GM23248 (cell line): ENCODE measurements at regions not wholly inside any gene's neighbourhood (a gene's known extent, or its start where the extent isn't known, plus 50 kb on each side); places are given as distances from the start of the nearest gene placed in this dataset.

ENCODE experiments used
- DNase-seq: peaks from one replicate; pipeline ENCODE4 v3.0.0-alpha.2; 2015
- H2AFZ ChIP-seq: fragments of 200-600 bp; sonication (generic); 2 replicates; pipeline ENCODE4 v1.6.1; 2016; ENCODE audit warnings: antibody characterized with exemption
- H3F3A ChIP-seq: fragments of 200-600 bp; sonication (generic); 2 replicates; pipeline ENCODE4 v1.6.1; 2016; ENCODE audit warnings: mild to moderate bottlenecking, antibody characterized with exemption, mixed run types; ENCODE audit not compliant: insufficient read depth
- H3K27ac ChIP-seq: fragments of 200-600 bp; sonication (generic); 2 replicates; pipeline ENCODE4 v1.5.1; 2016; ENCODE audit warnings: mild to moderate bottlenecking
- H3K27me3 ChIP-seq: fragments of 200-600 bp; sonication (generic); replicated peaks from 2 replicates; pipeline ENCODE4 v1.6.1; 2016; ENCODE audit warnings: mild to moderate bottlenecking; ENCODE audit not compliant: insufficient read depth
- H3K36me3 ChIP-seq: fragments of 200-600 bp; sonication (generic); 2 replicates; pipeline ENCODE4 v1.6.1; 2016; ENCODE audit warnings: low read depth, mild to moderate bottlenecking
- H3K4me1 ChIP-seq: fragments of 200-600 bp; sonication (generic); 2 replicates; pipeline ENCODE4 v1.6.1; 2016; ENCODE audit warnings: mild to moderate bottlenecking; ENCODE audit not compliant: insufficient read depth
- H3K4me2 ChIP-seq: fragments of 200-600 bp; sonication (generic); one replicate; pipeline ENCODE4 v1.6.1; 2016; ENCODE audit warnings: mild to moderate bottlenecking; ENCODE audit not compliant: unreplicated experiment
- H3K4me3 ChIP-seq: fragments of 200-600 bp; sonication (generic); 2 replicates; pipeline ENCODE4 v1.5.1; 2016; ENCODE audit warnings: mild to moderate bottlenecking
- H3K79me2 ChIP-seq: fragments of 200-600 bp; sonication (generic); 2 replicates; pipeline ENCODE4 v1.6.1; 2016; ENCODE audit warnings: mild to moderate bottlenecking; ENCODE audit not compliant: insufficient read depth
- H3K9ac ChIP-seq: fragments of 200-600 bp; sonication (generic); 2 replicates; pipeline ENCODE4 v1.6.1; 2016; ENCODE audit warnings: mild to moderate bottlenecking
- H3K9me2 ChIP-seq: fragments of 200-600 bp; sonication (generic); 2 replicates; pipeline ENCODE4 v1.6.1; 2016; ENCODE audit warnings: mixed run types, mild to moderate bottlenecking, moderate library complexity; ENCODE audit not compliant: insufficient read depth
- H3K9me3 ChIP-seq: fragments of 200-600 bp; sonication (generic); one replicate; pipeline ENCODE4 v1.6.1; 2017; ENCODE audit warnings: low read depth
- H4K20me1 ChIP-seq: fragments of 200-600 bp; sonication (generic); 2 replicates; pipeline ENCODE4 v1.6.0; 2016; ENCODE audit not compliant: insufficient read depth
- EZH2 ChIP-seq: fragments of 200-600 bp; sonication (generic); IDR thresholded peaks from 2 replicates; pipeline ENCODE4 v1.6.1; 2018; ENCODE audit warnings: antibody characterized with exemption, mild to moderate bottlenecking; ENCODE audit not compliant: insufficient read depth, poor library complexity, severe bottlenecking
- EZH2phosphoT487 ChIP-seq: fragments of 200-600 bp; sonication (generic); IDR thresholded peaks from 2 replicates; pipeline ENCODE4 v1.6.1; 2018; ENCODE audit warnings: antibody characterized with exemption, moderate library complexity, mild to moderate bottlenecking, low read depth; ENCODE audit not compliant: insufficient read depth
- WGBS, 2 experiments: methylation state at CpG; one replicate each; pipeline ENCODE4 v1.1.6; 2015 to 2017; ENCODE audit warnings: low lambda C conversion rate in 2 of 2, low coverage in 1 of 2; ENCODE audit errors: missing lambda C conversion rate in 2 of 2; 5-methylcytosine and 5-hydroxymethylcytosine counted together
- in situ Hi-C: fragments of 300-500 bp; cut with MboI; formaldehyde crosslinking; loops from 2 replicates; pipeline ENCODE4 v1.15.0; 2020

DNA sequence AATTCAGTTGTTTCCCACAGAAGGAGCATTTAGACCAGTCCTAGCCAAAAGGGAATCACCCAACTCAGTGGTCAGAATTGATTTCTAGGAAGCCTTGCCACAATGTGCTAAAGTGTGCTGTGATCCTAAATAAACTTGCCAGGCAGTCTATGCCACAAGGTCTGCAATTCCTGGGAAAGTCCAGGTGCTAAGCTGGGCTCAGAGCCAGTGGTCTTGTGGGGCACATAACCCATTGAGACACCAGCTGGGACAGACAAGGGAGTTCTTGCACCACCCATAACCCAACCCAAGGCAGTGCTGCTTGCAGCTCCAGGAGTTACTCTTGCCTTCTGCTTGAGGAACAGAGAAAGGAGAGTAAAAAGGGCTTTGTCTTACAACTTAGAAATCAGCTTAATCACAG is 489.5 kb upstream of the SPRY2 start:
- H3K9me2 ChIP-seq, result no peaks in the 10 kb centered on the region
- H3K79me2 ChIP-seq, result no peaks in the 10 kb centered on the region
- no peaks in the 10 kb centered on the region for H3K9me3 ChIP-seq
- no peaks in the 10 kb centered on the region for H3K27me3 ChIP-seq
- TF ChIP-seq EZH2 (no peak), EZH2phosphoT487 (no peak)
- H3K4me3 ChIP-seq, result no peak overlapping the region
- no peak overlapping the region for H3K4me2 ChIP-seq
- H3K36me3 ChIP-seq, result no peaks in the 10 kb centered on the region
- H3K27ac ChIP-seq, result no peak overlapping the region
- H3K4me1 ChIP-seq, result no peaks in the 10 kb centered on the region
- in situ Hi-C loops, result no loop called here
- no peaks in the 10 kb centered on the region for H3F3A ChIP-seq
- no peak overlapping the region for H3K9ac ChIP-seq
- H2AFZ ChIP-seq, result no peak overlapping the region
- no peaks in the 10 kb centered on the region for H4K20me1 ChIP-seq
- DNase-seq, result no peak

DNA sequence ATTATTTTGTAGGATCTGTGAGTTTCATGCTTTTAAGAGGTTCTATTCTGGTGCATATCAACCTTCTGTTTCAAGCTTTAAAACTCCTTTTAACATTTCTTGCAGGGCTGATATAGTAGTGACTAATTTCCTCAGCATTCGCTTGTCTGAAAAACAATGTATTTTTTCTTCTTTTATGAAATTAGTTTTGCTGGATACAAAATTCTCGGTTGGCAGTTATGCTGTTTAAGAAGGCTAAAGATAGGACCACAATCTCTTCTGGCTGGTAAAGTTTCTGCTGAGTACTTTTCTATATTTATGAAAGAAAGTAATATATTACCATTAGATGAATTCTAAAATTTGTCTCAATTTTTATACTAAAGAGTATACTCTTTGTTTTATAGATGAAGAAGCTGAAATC is 487.8 kb upstream of the SPRY2 start:
- whole genome bisulfite sequencing, 2 experiments, result 33 to 37% methylated on average over 2 of the region's 2 CpGs
- Histone ChIP-seq H3K9me3 (no peaks in the 10 kb centered on the region), H2AFZ (no peak overlapping the region), H3K27ac (no peak overlapping the region), H3K9me2 (no peaks in the 10 kb centered on the region), H3K4me3 (no peak overlapping the region), H3K9ac (no peak overlapping the region), H4K20me1 (no peaks in the 10 kb centered on the region), H3K4me1 (no peaks in the 10 kb centered on the region), H3K79me2 (no peaks in the 10 kb centered on the region), H3K4me2 (no peak overlapping the region), H3F3A (no peaks in the 10 kb centered on the region), H3K27me3 (no peaks in the 10 kb centered on the region), H3K36me3 (no peaks in the 10 kb centered on the region)
- in situ Hi-C loops, result no loop called here
- no peak for DNase-seq
- TF ChIP-seq EZH2, result no peak
- TF ChIP-seq EZH2phosphoT487, result no peak

DNA sequence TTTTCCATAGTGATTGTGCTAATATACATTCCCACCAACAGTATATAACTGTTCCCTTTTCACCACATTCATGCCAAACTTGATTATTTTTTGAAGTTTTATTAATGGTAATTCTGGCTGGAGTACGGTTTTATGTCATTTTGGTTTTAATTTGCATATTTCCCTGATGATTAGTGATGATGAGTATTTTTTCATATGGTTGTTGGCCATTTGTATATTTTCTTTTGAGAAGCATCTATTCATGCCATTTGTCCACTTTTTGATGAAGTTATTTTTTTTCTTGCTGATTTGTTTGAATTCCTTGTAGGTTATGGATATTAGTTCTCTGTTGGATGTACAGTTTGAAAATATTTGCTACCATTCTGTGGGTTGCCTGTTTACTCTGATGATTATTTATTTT is 484.4 kb upstream of the SPRY2 start:
- no peak overlapping the region for H3K4me3 ChIP-seq
- no peak overlapping the region for H3K9ac ChIP-seq
- TF ChIP-seq EZH2 (no peak), EZH2phosphoT487 (no peak)
- H4K20me1 ChIP-seq, result no peaks in the 10 kb centered on the region
- H2AFZ ChIP-seq, result no peak overlapping the region
- H3F3A ChIP-seq, result no peaks in the 10 kb centered on the region
- no peak overlapping the region for H3K27ac ChIP-seq
- no peaks in the 10 kb centered on the region for H3K36me3 ChIP-seq
- H3K9me2 ChIP-seq, result no peaks in the 10 kb centered on the region
- in situ Hi-C loops, result no loop called here
- no peaks in the 10 kb centered on the region for H3K4me1 ChIP-seq
- DNase-seq, result no peak
- no peaks in the 10 kb centered on the region for H3K79me2 ChIP-seq
- no peaks in the 10 kb centered on the region for H3K9me3 ChIP-seq
- no peaks in the 10 kb centered on the region for H3K27me3 ChIP-seq
- 5 to 16% methylated on average over 1 of the region's 1 CpG for WGBS, 2 experiments
- no peak overlapping the region for H3K4me2 ChIP-seq

DNA sequence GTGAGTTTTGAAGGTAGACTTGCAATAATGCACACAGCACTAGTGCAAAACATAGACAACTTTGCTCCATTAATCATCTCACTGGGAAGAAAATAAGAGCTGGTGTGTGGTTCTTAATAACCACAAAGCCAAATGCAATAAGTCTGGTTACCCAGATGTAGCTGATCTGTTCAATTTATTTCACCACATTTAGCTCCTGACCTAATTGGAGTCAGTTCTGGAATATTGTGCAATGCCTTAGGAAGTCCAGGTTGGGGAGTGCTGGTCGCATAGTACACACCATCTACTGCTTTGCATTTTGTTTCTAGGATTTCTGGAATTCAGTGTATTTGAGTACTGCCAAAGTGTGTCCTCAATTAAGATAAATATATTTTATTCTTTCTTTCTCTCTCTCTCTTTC is 483.3 kb upstream of the SPRY2 start:
- in situ Hi-C loops, result no loop called here
- Histone ChIP-seq H3K4me3 (no peak overlapping the region), H3K27me3 (no peaks in the 10 kb centered on the region), H3K36me3 (no peaks in the 10 kb centered on the region), H3K79me2 (no peaks in the 10 kb centered on the region), H2AFZ (no peak overlapping the region), H3K4me2 (no peak overlapping the region), H3K9me3 (no peaks in the 10 kb centered on the region), H3K27ac (no peak overlapping the region), H3K9ac (no peak overlapping the region), H3K9me2 (no peaks in the 10 kb centered on the region), H4K20me1 (no peaks in the 10 kb centered on the region), H3K4me1 (no peaks in the 10 kb centered on the region), H3F3A (no peaks in the 10 kb centered on the region)
- DNase-seq, result no peak
- TF ChIP-seq EZH2 (no peak), EZH2phosphoT487 (no peak)
- 0% methylated on average over 1 of the region's 1 CpG for WGBS, 2 experiments

DNA sequence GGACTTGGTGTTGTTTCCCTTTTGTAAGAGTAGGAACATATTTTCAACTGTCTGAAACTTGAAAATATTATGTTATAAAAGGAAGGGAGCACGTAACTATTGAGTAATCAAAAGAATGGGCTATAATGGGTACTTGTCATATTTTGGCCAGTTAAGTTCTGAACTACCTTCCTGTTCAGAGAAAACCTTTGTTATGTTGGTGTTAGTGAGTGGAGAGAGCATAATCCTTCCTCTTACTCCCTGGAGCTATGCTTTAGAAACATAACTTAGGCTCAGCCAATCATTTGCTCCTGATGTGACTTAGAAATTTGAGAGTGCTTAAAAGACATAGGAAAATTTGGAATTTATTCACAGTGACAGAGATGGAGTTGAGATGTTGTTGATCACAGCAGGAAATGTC is 482.5 kb upstream of the SPRY2 start:
- DNase-seq, result no peak
- no peaks in the 10 kb centered on the region for H3K36me3 ChIP-seq
- WGBS, 2 experiments, result 8 to 25% methylated on average over 1 of the region's 1 CpG
- no peaks in the 10 kb centered on the region for H3K4me1 ChIP-seq
- H3K27ac ChIP-seq, result no peak overlapping the region
- in situ Hi-C loops, result no loop called here
- no peak overlapping the region for H3K4me3 ChIP-seq
- no peaks in the 10 kb centered on the region for H3F3A ChIP-seq
- no peaks in the 10 kb centered on the region for H3K79me2 ChIP-seq
- H3K27me3 ChIP-seq, result no peaks in the 10 kb centered on the region
- no peak for TF ChIP-seq EZH2
- TF ChIP-seq EZH2phosphoT487, result no peak
- no peak overlapping the region for H3K9ac ChIP-seq
- no peaks in the 10 kb centered on the region for H4K20me1 ChIP-seq
- no peak overlapping the region for H3K4me2 ChIP-seq
- no peaks in the 10 kb centered on the region for H3K9me2 ChIP-seq
- peaks cover 3% of the 10 kb centered on the region for H3K9me3 ChIP-seq
- H2AFZ ChIP-seq, result no peak overlapping the region
